ENCODE measurements at regions not wholly inside any gene's neighbourhood (a gene's known extent, or its start where the extent isn't known, plus 50 kb on each side); places are given as distances from the start of the nearest gene placed in this dataset.
A peak's percentile ranks its signal among the peaks of the same experiment; 100 is the strongest.

DNA sequence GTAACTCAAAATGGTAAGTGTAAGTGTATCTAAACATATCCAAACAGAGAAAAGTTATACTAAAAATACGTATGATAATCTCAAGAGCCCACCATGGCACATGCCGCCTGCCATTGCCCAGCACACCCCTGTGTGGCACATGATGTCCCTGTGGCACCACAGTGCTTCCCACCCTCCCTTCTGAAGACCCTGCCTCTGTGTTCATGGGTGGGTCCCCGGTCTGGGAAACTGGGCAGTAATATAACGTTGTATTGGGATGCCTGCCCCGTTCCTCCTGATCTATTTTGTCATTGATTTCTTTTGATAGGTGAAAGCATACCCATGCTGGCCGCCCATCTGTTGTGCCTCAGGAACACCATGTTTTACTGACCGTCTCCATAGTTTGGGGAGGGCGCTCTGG lies 296.8 kb upstream of the SHH start:
- no peak for DNase-seq (ENCODE audit: low read depth in 1 of 2, low spot score in 1 of 2)
- TF ChIP-seq JUND (IDR thresholded peaks at IDR 0.05; ENCODE audit: low read depth), result no peak
- in situ Hi-C loops (cut with HindIII; ENCODE audit: low pct_unique_long_range_greater_than_20kb, low sequenced_read_pairs), result no loop called here

DNA sequence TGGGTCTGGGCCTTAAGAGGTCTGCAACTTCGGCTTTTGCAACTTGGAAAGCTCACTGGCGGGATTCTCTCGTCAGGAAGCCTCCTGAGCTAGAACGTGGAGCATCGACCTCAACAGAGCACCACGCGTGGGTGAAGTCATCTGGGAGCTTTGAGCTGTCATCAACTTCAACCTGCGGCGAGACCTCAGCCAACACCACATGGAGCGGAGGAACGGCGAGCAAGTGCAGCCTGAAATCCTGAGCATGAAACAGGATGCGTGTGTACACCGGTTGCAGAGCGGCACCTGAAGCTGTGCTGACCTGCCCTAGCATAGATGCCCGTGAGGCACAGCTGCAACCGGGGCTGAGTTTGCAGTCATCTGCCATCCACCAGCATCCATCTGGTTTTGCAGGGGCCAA lies 295.7 kb upstream of the SHH start:
- TF ChIP-seq JUND (IDR thresholded peaks at IDR 0.05; ENCODE audit: low read depth), result no peak
- in situ Hi-C loops (cut with HindIII; ENCODE audit: low pct_unique_long_range_greater_than_20kb, low sequenced_read_pairs), result no loop called here
- no peak for DNase-seq (ENCODE audit: low read depth in 1 of 2, low spot score in 1 of 2)

DNA sequence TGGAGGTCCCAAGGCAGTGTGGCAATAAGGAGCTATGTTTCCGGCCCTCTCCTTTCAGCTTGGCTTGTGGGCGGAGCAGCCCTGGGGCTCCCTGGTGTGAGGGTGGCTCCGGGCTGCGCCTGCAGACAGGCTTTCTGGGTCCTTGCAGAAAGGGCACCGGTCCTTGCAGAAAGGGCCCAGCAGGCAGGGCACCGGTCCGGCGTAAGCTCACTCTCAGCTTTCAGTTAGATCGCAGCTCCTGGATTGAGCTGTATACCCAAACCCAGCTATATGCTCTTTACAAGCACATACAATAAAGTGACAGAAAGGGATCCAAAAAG lies 293.8 kb upstream of the SHH start:
- in situ Hi-C loops (cut with HindIII; ENCODE audit: low pct_unique_long_range_greater_than_20kb, low sequenced_read_pairs), result no loop called here
- TF ChIP-seq JUND (IDR thresholded peaks at IDR 0.05; ENCODE audit: low read depth), result no peak
- DNase-seq (ENCODE audit: low read depth in 1 of 2, low spot score in 1 of 2), result no peak

DNA sequence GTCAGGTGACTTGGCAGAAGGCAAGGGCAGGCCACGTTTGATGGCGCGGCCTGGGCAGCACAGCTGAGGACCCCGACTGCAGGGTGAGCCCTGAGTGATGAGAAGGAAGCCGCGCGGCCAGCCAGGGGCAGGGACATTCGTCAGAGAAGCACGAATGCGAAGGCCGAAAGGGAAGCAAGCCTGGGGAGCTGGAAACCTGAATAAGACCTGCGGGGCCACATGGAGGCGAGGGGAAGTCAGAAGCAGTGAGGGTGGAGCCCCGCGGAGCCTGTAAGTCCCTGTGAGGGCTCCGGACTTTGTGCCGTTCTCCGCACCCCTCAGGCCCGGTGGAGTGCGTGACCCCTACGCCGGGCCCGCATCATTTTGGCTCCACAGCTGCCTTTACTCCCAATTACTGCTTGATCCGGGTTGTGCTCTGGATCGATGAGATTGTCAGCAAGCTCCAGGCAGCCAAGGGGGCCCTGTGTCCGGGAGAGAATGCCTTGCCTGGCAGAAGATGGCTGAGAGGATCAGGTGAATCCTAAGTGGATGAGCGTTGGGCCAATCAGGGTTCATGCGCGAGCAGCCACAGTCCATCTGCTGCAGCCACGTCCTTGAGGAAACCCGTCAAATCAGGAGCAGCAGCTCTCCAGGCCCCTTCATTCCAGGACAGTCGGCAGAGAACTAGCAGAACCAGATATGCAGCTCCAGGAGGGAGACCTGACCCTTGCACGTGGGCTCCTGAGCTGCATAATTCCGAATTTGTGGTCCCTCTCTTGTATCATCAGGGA lies 293.3 kb upstream of the SHH start:
- in situ Hi-C loops (cut with HindIII; ENCODE audit: low pct_unique_long_range_greater_than_20kb, low sequenced_read_pairs), result no loop called here
- no peak for TF ChIP-seq JUND (IDR thresholded peaks at IDR 0.05; ENCODE audit: low read depth)
- peak in 1 of 2 experiments; percentile 2 for DNase-seq (ENCODE audit: low read depth in 1 of 2, low spot score in 1 of 2)

DNA sequence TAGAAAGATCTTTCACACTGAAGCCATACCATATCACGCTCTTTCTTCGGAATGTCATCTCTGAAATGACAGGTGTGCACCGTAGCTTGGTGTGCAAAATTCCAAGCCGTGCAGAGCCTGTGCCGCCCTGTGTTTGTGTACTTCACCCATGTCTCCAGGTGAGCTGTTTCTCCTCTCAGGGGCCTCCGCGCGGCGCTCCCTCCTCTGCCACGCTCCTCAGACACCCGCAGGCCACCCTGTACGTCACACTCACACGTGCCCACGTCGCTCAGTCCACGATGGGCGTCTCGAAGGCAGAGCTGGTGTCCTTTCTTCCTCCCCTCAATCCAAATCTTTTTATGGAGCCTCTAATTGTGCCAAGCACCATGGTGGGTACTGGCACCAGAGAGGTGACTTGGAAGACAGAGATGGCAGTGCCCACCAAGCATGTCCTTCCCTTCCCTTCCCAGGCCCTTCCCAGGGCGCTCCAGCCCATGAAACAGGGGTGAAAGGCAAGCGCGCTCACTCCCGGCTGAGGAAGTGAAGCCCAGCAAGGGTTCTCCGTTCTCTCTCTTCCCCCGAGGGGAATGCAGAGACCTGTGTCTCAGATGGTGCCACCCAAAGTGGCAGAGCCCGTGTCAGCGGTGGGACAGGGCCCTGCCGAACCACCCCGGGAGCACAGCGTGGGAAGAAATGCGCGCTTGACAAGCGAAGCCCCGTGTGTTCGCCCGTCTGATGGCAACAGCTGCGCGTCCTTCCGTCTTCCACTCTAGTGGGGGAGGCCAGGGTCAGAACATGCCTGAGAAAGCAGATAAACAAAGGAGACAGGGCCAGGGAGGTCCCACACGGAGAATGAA lies 292.5 kb upstream of the SHH start:
- in situ Hi-C loops (cut with HindIII; ENCODE audit: low pct_unique_long_range_greater_than_20kb, low sequenced_read_pairs), result no loop called here
- no peak for DNase-seq (ENCODE audit: low read depth in 1 of 2, low spot score in 1 of 2)

DNA sequence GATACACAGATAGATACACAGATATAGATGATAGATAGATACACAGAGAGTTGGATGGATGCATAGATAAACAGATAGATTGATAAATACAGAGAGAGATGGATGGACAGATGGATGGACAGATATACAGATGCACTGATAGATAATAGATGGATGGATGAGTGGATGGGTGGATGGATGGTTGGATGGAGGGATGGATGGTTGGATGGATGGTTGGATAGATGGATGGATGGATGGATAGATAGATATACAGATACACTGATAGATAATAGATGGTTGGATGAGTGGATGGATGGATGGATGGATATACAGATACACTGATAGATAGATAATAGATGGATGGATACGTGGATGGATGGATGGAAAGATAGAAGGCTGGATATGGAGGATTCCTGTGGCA lies 290.0 kb upstream of the SHH start:
- DNase-seq (ENCODE audit: low read depth in 1 of 2, low spot score in 1 of 2), result no peak
- in situ Hi-C loops (cut with HindIII; ENCODE audit: low pct_unique_long_range_greater_than_20kb, low sequenced_read_pairs), result no loop called here
- TF ChIP-seq JUND (IDR thresholded peaks at IDR 0.05; ENCODE audit: low read depth), result no peak

More for the DNA sequence above, 292.5 kb upstream of the SHH start:
- TF ChIP-seq JUND (IDR thresholded peaks at IDR 0.05; ENCODE audit: low read depth), result no peak

DNA sequence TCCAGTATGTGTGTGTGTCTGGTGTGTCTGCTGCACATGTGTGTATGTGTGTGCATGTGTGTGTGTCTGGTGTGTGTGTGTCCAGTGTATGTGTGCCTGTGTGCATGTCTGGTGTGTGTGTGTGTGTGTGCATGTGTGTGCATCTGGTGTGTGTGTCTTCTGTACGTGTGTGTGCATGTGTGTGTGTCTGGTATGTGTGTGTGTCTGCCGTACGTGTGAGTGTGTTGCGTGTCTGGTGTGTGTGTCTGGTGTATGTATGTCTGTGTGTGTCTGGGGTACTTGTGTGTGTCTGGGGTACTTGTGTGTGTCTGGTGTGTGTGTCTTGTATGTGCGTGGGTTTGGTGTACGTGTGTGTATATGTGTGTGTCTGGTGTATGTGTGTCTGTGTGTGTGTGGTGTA lies 289.1 kb upstream of the SHH start:
- in situ Hi-C loops (cut with HindIII; ENCODE audit: low pct_unique_long_range_greater_than_20kb, low sequenced_read_pairs), result no loop called here
- DNase-seq (ENCODE audit: low read depth in 1 of 2, low spot score in 1 of 2), result no peak
- no peak for TF ChIP-seq JUND (IDR thresholded peaks at IDR 0.05; ENCODE audit: low read depth)

DNA sequence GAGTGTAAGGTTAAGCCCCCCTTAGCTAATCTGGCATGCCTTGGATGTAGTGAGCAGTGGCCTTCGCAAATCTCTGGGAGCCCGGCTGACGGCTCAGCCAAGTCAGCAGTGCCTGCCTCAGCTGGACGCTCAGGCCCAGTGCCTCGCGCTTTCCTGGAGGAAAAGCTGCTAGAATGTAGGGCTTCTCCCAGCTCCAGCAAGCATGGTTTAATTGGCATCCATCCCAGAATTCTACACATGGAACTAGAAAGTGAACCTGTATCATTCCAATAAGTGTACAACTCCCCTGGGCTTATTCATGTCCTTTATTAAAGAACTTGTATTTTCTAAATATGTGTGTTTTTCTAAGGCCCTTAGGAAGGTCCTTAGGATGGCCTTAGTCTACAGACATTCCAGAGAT lies 287.8 kb upstream of the SHH start:
- TF ChIP-seq JUND (IDR thresholded peaks at IDR 0.05; ENCODE audit: low read depth), result no peak
- in situ Hi-C loops (cut with HindIII; ENCODE audit: low pct_unique_long_range_greater_than_20kb, low sequenced_read_pairs), result no loop called here
- DNase-seq (ENCODE audit: low read depth in 1 of 2, low spot score in 1 of 2), result no peak

DNA sequence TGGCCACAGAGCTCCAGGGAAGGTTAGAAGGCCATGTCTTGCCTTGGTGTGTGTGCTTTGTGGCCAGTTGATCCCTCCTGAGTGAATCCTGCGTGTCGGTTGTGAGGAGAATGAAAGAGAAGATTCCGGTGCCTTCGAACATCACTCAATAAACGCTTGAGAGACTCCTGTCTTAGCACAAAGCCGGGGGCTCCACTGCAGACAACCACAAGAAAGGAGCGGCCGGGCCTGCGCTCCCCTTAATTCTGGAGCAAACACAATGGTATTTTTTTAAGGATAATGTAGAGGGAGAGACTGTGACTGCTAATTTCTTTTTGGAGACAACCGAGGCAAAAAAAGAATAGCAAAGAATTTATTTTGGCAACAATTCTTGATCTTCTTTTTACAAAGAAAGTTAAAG lies 286.8 kb upstream of the SHH start:
- TF ChIP-seq JUND (IDR thresholded peaks at IDR 0.05; ENCODE audit: low read depth), result no peak
- DNase-seq (ENCODE audit: low read depth in 1 of 2, low spot score in 1 of 2), result no peak
- in situ Hi-C loops (cut with HindIII; ENCODE audit: low pct_unique_long_range_greater_than_20kb, low sequenced_read_pairs), result no loop called here

DNA sequence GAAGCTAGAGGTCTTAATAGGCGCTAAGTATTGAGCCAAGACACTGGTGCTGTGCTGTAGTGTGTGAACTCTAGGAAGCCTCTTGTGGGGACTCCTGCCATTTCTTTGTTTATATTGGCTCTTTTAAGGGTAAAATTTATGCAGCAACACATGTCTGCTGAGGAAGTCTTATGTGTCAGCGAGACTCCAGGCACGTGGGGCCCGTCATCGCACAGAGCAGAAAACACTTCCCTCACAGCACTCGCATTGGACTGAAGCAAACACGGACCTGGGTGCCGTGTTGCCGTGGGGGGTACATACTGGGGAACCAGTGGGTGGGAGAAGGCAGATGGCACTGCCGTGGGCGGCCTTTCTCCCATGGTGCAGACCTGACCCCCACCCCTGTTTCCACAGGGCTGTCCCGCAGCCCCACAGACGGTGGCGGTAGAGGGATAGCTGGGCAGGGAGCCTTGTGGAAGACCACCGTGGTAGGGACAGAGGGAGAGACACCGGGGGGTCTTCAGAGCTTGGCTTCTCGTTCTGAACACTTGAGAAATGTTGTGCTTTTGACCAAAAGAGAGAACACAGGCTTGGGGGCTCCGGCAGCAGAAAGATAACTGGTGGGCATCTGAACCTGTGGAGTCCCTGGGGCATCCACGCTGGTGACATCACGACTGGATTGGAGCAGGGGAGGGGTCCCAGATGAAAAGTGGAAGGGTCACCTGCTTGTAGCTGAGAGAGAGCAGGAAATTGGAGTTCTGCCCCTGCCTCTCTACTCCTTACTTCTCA lies 284.7 kb upstream of the SHH start:
- no peak for TF ChIP-seq JUND (IDR thresholded peaks at IDR 0.05; ENCODE audit: low read depth)
- no peak for DNase-seq (ENCODE audit: low read depth in 1 of 2, low spot score in 1 of 2)
- in situ Hi-C loops (cut with HindIII; ENCODE audit: low pct_unique_long_range_greater_than_20kb, low sequenced_read_pairs), result no loop called here

DNA sequence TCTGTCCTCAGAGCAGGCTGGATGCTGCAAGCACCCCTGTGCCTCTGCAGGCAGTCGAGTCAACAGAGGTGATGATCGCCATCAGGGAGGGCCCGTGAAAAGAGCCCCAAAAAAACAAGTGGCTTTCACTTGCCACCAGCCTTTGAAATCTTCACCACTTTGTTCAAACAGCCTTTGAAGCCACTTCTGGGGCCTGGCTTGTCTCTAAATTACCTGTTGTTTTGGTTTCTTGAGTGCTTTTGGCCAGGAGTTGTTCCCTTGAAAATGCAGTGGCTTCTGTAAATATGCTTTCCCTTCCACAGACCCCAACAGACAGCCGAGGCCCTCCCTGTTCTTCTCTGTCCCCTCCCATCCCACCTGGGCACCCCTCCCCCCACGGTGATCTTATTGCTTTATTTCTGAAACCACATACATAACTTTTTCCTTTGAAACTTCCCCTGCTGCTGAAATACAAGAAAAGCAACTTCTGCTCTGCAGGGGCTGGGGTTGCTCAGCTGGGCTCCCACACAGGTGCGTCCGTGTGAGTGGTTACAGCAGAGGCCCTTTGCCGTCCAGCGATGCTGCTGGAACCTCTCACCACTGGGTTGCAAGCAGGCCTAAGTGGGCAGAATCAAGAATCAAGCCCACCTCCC lies 283.8 kb upstream of the SHH start:
- in situ Hi-C loops (cut with HindIII; ENCODE audit: low pct_unique_long_range_greater_than_20kb, low sequenced_read_pairs), result no loop called here
- DNase-seq (ENCODE audit: low read depth in 1 of 2, low spot score in 1 of 2), result no peak
- no peak for TF ChIP-seq JUND (IDR thresholded peaks at IDR 0.05; ENCODE audit: low read depth)

DNA sequence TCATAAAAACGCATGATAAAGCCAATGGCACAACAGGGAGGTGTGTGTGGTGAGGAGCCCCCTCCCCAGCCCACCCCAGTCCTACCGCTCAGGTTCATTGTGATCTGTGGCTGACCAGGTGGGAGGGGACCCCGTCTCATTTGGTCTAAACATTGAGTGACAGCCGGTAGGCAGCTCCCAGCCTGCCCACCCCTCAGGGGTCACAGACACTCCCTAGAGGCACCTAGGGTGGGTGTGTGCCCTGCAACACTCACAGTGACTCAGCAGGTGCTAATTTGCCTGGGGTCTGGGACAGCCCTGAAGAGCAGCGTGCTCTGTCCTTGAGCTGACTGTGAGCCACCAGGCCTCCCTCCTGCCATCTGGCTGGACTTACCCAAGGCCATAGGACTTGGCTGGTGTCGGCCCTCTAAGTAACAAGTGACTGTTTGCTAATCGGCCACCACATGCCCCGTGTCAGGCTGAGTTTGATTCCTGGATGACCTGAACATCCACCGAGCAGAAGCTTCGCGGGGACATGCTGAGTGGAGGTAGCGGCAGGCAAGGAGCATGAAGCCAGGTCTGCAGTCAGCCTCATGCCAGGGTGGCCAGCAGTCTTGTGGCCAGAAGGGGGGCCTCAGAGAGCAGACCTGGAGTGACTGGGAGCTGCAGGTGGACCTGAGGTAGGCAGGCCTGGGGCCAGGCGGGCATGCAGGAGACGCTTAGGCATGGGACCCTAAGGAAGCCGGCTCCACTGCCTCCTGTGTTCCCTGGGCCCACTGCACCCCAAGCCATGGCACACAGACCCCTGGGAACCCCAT lies 282.3 kb upstream of the SHH start:
- no peak for TF ChIP-seq JUND (IDR thresholded peaks at IDR 0.05; ENCODE audit: low read depth)
- in situ Hi-C loops (cut with HindIII; ENCODE audit: low pct_unique_long_range_greater_than_20kb, low sequenced_read_pairs), result no loop called here
- DNase-seq (ENCODE audit: low read depth in 1 of 2, low spot score in 1 of 2), result no peak
